ENCODE measurements at regions not wholly inside any gene's neighbourhood (a gene's known extent, or its start where the extent isn't known, plus 50 kb on each side); places are given as distances from the start of the nearest gene placed in this dataset.

GRCh38 chr5:74501674-74502478 is 138.7 kb downstream of the ENC1 start:
- H3K79me1 ChIP-seq (ENCODE audit: low read depth, low read length), result no peaks in the 10 kb centered on the region; the same call in 1 of the 2 replicates
- no peak overlapping the region for H4K5ac ChIP-seq (ENCODE audit: insufficient read length, low read depth, low read length)
- H3K9me3 ChIP-seq (ENCODE audit: insufficient read depth in 2 of 2, low read depth in 1 of 2, low read length in 1 of 2), result no peaks in the 10 kb centered on the region
- peaks cover 0 to 9% (median 1%) of the 10 kb centered on the region in 4 experiments; a peak in 2 of 7 replicates for H3K4me1 ChIP-seq (replicated peaks in 1 of 4; ENCODE audit: control insufficient read depth in 3 of 4, insufficient read depth in 4 of 4, low read length in 3 of 4)
- no peak for FAIRE-seq
- ChIA-PET CTCF (ENCODE audit: partially characterized antibody) (no interaction called here), POLR2A (ENCODE audit: partially characterized antibody) (no interaction called here)
- H3K14ac ChIP-seq (ENCODE audit: insufficient read length), result no peak overlapping the region
- no peak overlapping the region for H3K4ac ChIP-seq (replicated peaks; ENCODE audit: insufficient read length, low read depth, low read length)
- H3K23ac ChIP-seq (ENCODE audit: insufficient read length), result no peak overlapping the region
- no peak overlapping the region for H3K4me2 ChIP-seq (ENCODE audit: insufficient read depth in 1 of 2, low read depth in 2 of 2, low read length in 2 of 2)
- no peak overlapping the region for H4K8ac ChIP-seq (ENCODE audit: extremely low read depth, insufficient read depth, low read length)
- no peaks in the 10 kb centered on the region for H3K36me3 ChIP-seq (ENCODE audit: control insufficient read depth in 2 of 4, insufficient read depth in 4 of 4, low read length in 3 of 4)
- no peak overlapping the region for H2BK12ac ChIP-seq (ENCODE audit: low read depth, low read length)
- no peaks in the 10 kb centered on the region for H4K20me1 ChIP-seq (replicated peaks in 1 of 2; ENCODE audit: control insufficient read depth in 1 of 2, insufficient read depth in 2 of 2, low read length in 2 of 2)
- no peak overlapping the region for H4K91ac ChIP-seq (replicated peaks; ENCODE audit: insufficient read length, low read length)
- H3K79me2 ChIP-seq (ENCODE audit: control insufficient read depth in 1 of 2, insufficient read depth in 2 of 2, low read length in 2 of 2), result no peaks in the 10 kb centered on the region
- TF ChIP-seq BCL11A (IDR thresholded peaks at IDR 0.05; ENCODE audit: low read depth in 2 of 2, low read length in 2 of 2) (no peak), TAF1 (IDR thresholded peaks at IDR 0.05; ENCODE audit: low read depth, low read length) (no peak), SIRT6 (IDR thresholded peaks at IDR 0.05; ENCODE audit: low read length) (no peak), CREB1 (IDR thresholded peaks at IDR 0.05) (no peak)
- TF ChIP-seq, protein P1, sequence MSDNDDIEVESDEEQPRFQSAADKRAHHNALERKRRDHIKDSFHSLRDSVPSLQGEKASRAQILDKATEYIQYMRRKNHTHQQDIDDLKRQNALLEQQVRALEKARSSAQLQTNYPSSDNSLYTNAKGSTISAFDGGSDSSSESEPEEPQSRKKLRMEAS (IDR thresholded peaks at IDR 0.05), result no peak
- no peaks in the 10 kb centered on the region for H3K27me3 ChIP-seq (replicated peaks in 1 of 4; ENCODE audit: control insufficient read depth in 3 of 4, extremely low read depth in 1 of 4, insufficient read depth in 3 of 4, low read length in 3 of 4)
- H3K9ac ChIP-seq (replicated peaks in 1 of 4; ENCODE audit: extremely low read depth in 1 of 4, low read depth in 3 of 4, low read length in 3 of 4), result no peak overlapping the region
- no peak overlapping the region for H2BK5ac ChIP-seq (ENCODE audit: low read depth, low read length)
- no peak overlapping the region for H2AK5ac ChIP-seq (ENCODE audit: low read depth, low read length)
- H2BK15ac ChIP-seq (ENCODE audit: low read length), result no peak overlapping the region
- no peak overlapping the region for H3K18ac ChIP-seq (ENCODE audit: extremely low read depth, low read length)
- DNase-seq (ENCODE audit: low read depth in 1 of 2, low spot score in 2 of 2), result no peak
- no peak overlapping the region for H3K27ac ChIP-seq (ENCODE audit: low read depth, low read length)
- no peaks in the 10 kb centered on the region for H3K23me2 ChIP-seq (ENCODE audit: low read depth, low read length)
- H3K56ac ChIP-seq (replicated peaks; ENCODE audit: insufficient read length, low read depth, low read length), result no peak overlapping the region
- no peak overlapping the region for H3K4me3 ChIP-seq (ENCODE audit: extremely low read depth in 1 of 4, insufficient read depth in 2 of 4, low read depth in 3 of 4, low read length in 4 of 4)
- H2BK120ac ChIP-seq (replicated peaks; ENCODE audit: low read depth, low read length), result no peak overlapping the region
- no peak overlapping the region for H2BK20ac ChIP-seq (ENCODE audit: low read length)
- H2AFZ ChIP-seq (ENCODE audit: low read length), result peak overlapping the region; percentile 29; the same call in 1 of the 2 replicates
- WGBS, 2 experiments (ENCODE audit: extremely low coverage in 1 of 2, insufficient coverage in 1 of 2, insufficient read length in 1 of 2, insufficient replicate concordance in 2 of 2, low coverage in 1 of 2, low lambda C conversion rate in 2 of 2, missing lambda C conversion rate in 1 of 2), result 90% methylated on average over 5 of the region's 5 CpGs; no CpG with 5 or more reads in 1 of the 2 experiments
